IMR-90 (cell line): ENCODE measurements at regions not wholly inside any gene's neighbourhood (a gene's known extent, or its start where the extent isn't known, plus 50 kb on each side); places are given as distances from the start of the nearest gene placed in this dataset.

Experiments used
- ATAC-seq: fragments of 200-7000 bp; cut with Tn5 transposase; 2 replicates; pipeline ENCODE4 v1.9.1; 2020; ENCODE audit warnings: low read depth, mild to moderate bottlenecking, moderate library complexity
- BruUV-seq: library from RNA; stranded (reverse); fragments of 400-500 nt; replicated peaks from 2 replicates; lab custom pipeline; 2021; lab: Mats Ljungman, UMichigan
- CTCF ChIA-PET: fragments of 300-600 bp; formaldehyde crosslinking; extraction: SDS; loops from one replicate; lab custom pipeline; 2021; ENCODE audit warnings: antibody characterized with exemption; lab: Yijun Ruan, JAX
- POLR2A ChIA-PET: fragments of 300-600 bp; sonication (Branson Sonifier 250); formaldehyde crosslinking; loops from one replicate; lab custom pipeline; 2022; ENCODE audit warnings: antibody characterized with exemption; ENCODE audit not compliant: unreplicated experiment; lab: Charles Lee
- DNase-seq: peaks from one replicate; pipeline ENCODE4 v3.0.0; 2013
- H2AFZ ChIP-seq: replicated peaks from 2 replicates; pipeline ENCODE3; 2013; ENCODE audit warnings: low read length, mild to moderate bottlenecking; ENCODE audit not compliant: poor library complexity
- H2AK5ac ChIP-seq: 2 replicates; pipeline ENCODE4 v1.6.1; 2013; ENCODE audit warnings: low read depth, low read length, inconsistent platforms
- H2AK9ac ChIP-seq: replicated peaks from 2 replicates; pipeline ENCODE3; 2013; ENCODE audit warnings: mild to moderate bottlenecking, low read depth, low read length, moderate library complexity; ENCODE audit not compliant: poor library complexity
- H2BK120ac ChIP-seq: 2 replicates; pipeline ENCODE4 v1.6.1; 2013; ENCODE audit warnings: low read depth, low read length, inconsistent platforms
- H2BK15ac ChIP-seq: 3 replicates; pipeline ENCODE4 v1.6.1; 2013; ENCODE audit warnings: low read depth, low read length, inconsistent platforms
- H2BK20ac ChIP-seq: 2 replicates; pipeline ENCODE4 v1.6.1; 2013; ENCODE audit warnings: low read depth, mild to moderate bottlenecking, inconsistent platforms, low read length, moderate library complexity
- H2BK5ac ChIP-seq: 2 replicates; pipeline ENCODE4 v1.6.1; 2013; ENCODE audit warnings: mild to moderate bottlenecking, low read depth, low read length, inconsistent platforms; ENCODE audit not compliant: poor library complexity, severe bottlenecking
- H3K14ac ChIP-seq: replicated peaks from 2 replicates; pipeline ENCODE4 v1.6.1; 2013; ENCODE audit warnings: low read depth, low read length, inconsistent platforms
- H3K18ac ChIP-seq: 2 replicates; pipeline ENCODE4 v1.6.1; 2013; ENCODE audit warnings: low read depth, low read length, control low read depth
- H3K23ac ChIP-seq: 2 replicates; pipeline ENCODE4 v1.6.1; 2013; ENCODE audit warnings: low read depth, low read length, inconsistent platforms
- H3K27ac ChIP-seq: 2 replicates; pipeline ENCODE4 v1.5.1; 2013; ENCODE audit warnings: mild to moderate bottlenecking, control low read depth, low read length; ENCODE audit not compliant: insufficient read depth
- H3K27me3 ChIP-seq: 2 replicates; pipeline ENCODE4 v1.6.1; 2013; ENCODE audit warnings: low read length; ENCODE audit not compliant: control insufficient read depth, insufficient read depth
- H3K36me3 ChIP-seq: 2 replicates; pipeline ENCODE4 v1.6.1; 2013; ENCODE audit warnings: low read length, mixed read lengths; ENCODE audit not compliant: control insufficient read depth, insufficient read depth
- H3K4ac ChIP-seq: 2 replicates; pipeline ENCODE4 v1.6.1; 2013; ENCODE audit warnings: low read depth, low read length, inconsistent platforms
- H3K4me1 ChIP-seq: 2 replicates; pipeline ENCODE4 v1.6.1; 2013; ENCODE audit warnings: low read length, mixed read lengths; ENCODE audit not compliant: control insufficient read depth, insufficient read depth
- H3K4me2 ChIP-seq: 2 replicates; pipeline ENCODE4 v1.6.1; 2013; ENCODE audit warnings: low read depth, mild to moderate bottlenecking, control low read depth, low read length, moderate library complexity
- H3K4me3 ChIP-seq: 2 replicates; pipeline ENCODE4 v1.5.1; 2013; ENCODE audit warnings: low read depth, mild to moderate bottlenecking, control low read depth, low read length, moderate library complexity; ENCODE audit not compliant: insufficient read depth
- H3K56ac ChIP-seq: 2 replicates; pipeline ENCODE4 v1.6.1; 2013; ENCODE audit warnings: low read length, inconsistent platforms; ENCODE audit not compliant: insufficient read depth; ENCODE audit errors: extremely low read depth
- H3K79me1 ChIP-seq, 2 experiments: 2 replicates each; pipeline ENCODE4 v1.6.1; 2013; ENCODE audit warnings: low read length in 2 of 2, inconsistent platforms in 1 of 2, low read depth in 1 of 2
- H3K9ac ChIP-seq: 2 replicates; pipeline ENCODE4 v1.6.1; 2013; ENCODE audit warnings: low read depth, low read length, control low read depth
- H3K9me1 ChIP-seq: 2 replicates; pipeline ENCODE4 v1.6.1; 2013; ENCODE audit warnings: low read length, inconsistent platforms; ENCODE audit not compliant: insufficient read depth
- H3K9me3 ChIP-seq: 2 replicates; pipeline ENCODE4 v1.6.1; 2013; ENCODE audit warnings: low read length; ENCODE audit not compliant: control insufficient read depth, insufficient read depth
- H4K20me1 ChIP-seq: 2 replicates; pipeline ENCODE4 v1.6.1; 2013; ENCODE audit warnings: low read length, inconsistent platforms; ENCODE audit not compliant: insufficient read depth
- H4K5ac ChIP-seq: 2 replicates; pipeline ENCODE4 v1.6.1; 2013; ENCODE audit warnings: mild to moderate bottlenecking, low read depth, low read length, control low read depth
- H4K8ac ChIP-seq, 2 experiments: 2 replicates each; pipeline ENCODE4 v1.6.1; 2013; ENCODE audit warnings: low read depth in 2 of 2, low read length in 2 of 2, control low read depth in 1 of 2, inconsistent platforms in 1 of 2
- H4K91ac ChIP-seq: 2 replicates; pipeline ENCODE4 v1.6.1; 2013; ENCODE audit warnings: low read depth, low read length, inconsistent platforms; ENCODE audit not compliant: insufficient read depth
- CEBPB ChIP-seq: IDR thresholded peaks from 2 replicates; pipeline ENCODE4 v1.6.1; 2012; ENCODE audit warnings: low read depth, low read length, improper control_type of control experiment
- CHD1 ChIP-seq: IDR thresholded peaks from 2 replicates; pipeline ENCODE4 v1.6.1; 2012; ENCODE audit warnings: low read depth, low read length, improper control_type of control experiment
- ELK1 ChIP-seq: fragments of 150-350 bp; IDR thresholded peaks from 2 replicates; pipeline ENCODE4 v1.6.1; 2016; ENCODE audit warnings: low read depth, mild to moderate bottlenecking, low read length, moderate library complexity, borderline replicate concordance
- MXI1 ChIP-seq: IDR thresholded peaks from 2 replicates; pipeline ENCODE4 v1.6.1; 2012; ENCODE audit warnings: low read depth, mild to moderate bottlenecking, low read length, moderate library complexity, borderline replicate concordance
- NFE2L2 ChIP-seq: fragments of 150-350 bp; IDR thresholded peaks from 2 replicates; pipeline ENCODE4 v1.6.1; 2016; ENCODE audit warnings: low read depth, mild to moderate bottlenecking, low read length
- POLR2A ChIP-seq: IDR thresholded peaks from 2 replicates; pipeline ENCODE4 v1.6.1; 2012; ENCODE audit warnings: mild to moderate bottlenecking, low read depth, low read length
- RCOR1 ChIP-seq: IDR thresholded peaks from 2 replicates; pipeline ENCODE4 v1.6.1; 2012; ENCODE audit warnings: mild to moderate bottlenecking, low read length, improper control_type of control experiment; ENCODE audit not compliant: insufficient replicate concordance
- WGBS, 2 experiments: methylation state at CpG; one replicate each; pipeline versions ENCODE4 v1.1.5 to v1.1.7; 2013; ENCODE audit warnings: missing lambda C conversion rate in 2 of 2; ENCODE audit not compliant: insufficient read length in 1 of 2; ENCODE audit errors: extremely low coverage in 2 of 2; 5-methylcytosine and 5-hydroxymethylcytosine counted together
- dilution Hi-C: fragments of 300-500 bp; cut with HindIII; formaldehyde crosslinking; loops from one replicate; pipeline ENCODE4 v1.14.3; 2018; ENCODE audit warnings: low sequenced_read_pairs; ENCODE audit not compliant: unreplicated experiment
- in situ Hi-C: fragments of 300-500 bp; cut with MboI; formaldehyde crosslinking; loops from 3 replicates; pipeline ENCODE4 v1.14.3; 2019; ENCODE audit warnings: low sequenced_read_pairs, inconsistent platforms, mixed read lengths
- intact Hi-C: fragments of 100-400 bp; cut with micrococcal nuclease; formaldehyde crosslinking; loops from 2 replicates; pipeline ENCODE4 v1.10.0; 2022

DNA sequence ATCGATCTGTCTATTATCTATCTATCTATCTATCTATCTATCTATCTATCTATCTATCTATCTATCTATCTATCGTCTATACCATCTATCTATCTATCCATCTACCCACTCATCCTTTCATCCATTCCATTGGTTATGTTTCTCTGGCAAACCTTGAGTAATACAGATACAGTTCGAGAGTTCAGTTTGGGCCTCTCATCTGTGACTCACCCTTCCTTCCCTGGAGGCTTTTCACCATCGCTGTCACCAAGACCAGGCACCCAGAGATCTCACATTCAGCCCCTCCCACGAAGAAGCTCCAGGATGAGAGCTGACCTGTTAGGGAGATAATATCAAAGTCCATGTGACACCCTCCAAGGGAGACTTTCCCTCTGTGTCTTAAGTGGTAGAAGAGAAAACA is 164.1 kb upstream of the CELF4 start:
- Histone ChIP-seq H3K36me3 (no peaks in the 10 kb centered on the region), H2AK5ac (no peak overlapping the region), H3K9me3 (peaks cover 16% of the 10 kb centered on the region; the same call in 1 of the 2 replicates), H3K4me3 (no peak overlapping the region), H2BK15ac (no peak overlapping the region), H3K18ac (no peak overlapping the region), H3K4me2 (no peak overlapping the region), H3K27ac (no peak overlapping the region), H3K4ac (no peak overlapping the region), H4K20me1 (no peaks in the 10 kb centered on the region), H2BK5ac (no peak overlapping the region), H2AK9ac (no peak overlapping the region), H3K79me1 (no peaks in the 10 kb centered on the region), H2BK20ac (no peak overlapping the region), H2AFZ (no peak overlapping the region), H3K9ac (no peak overlapping the region), H3K23ac (no peak overlapping the region), H4K91ac (no peak overlapping the region), H3K14ac (no peak overlapping the region), H3K56ac (no peak overlapping the region), H4K5ac (no peak overlapping the region), H3K27me3 (no peaks in the 10 kb centered on the region), H3K4me1 (no peaks in the 10 kb centered on the region), H2BK120ac (no peak overlapping the region), H4K8ac (no peak overlapping the region), H3K9me1 (no peaks in the 10 kb centered on the region)
- dilution Hi-C loops (no loop called here), in situ Hi-C loops (no loop called here), intact Hi-C loops (no loop called here)
- ChIA-PET POLR2A (no interaction called here), CTCF (no interaction called here)
- no peak for ATAC-seq
- TF ChIP-seq CHD1 (no peak), ELK1 (no peak), POLR2A (no peak), RCOR1 (no peak), MXI1 (no peak), NFE2L2 (no peak), CEBPB (no peak)
- no TSS peak for BruUV-seq
- 100% methylated on average over 1 of the region's 5 CpGs; no CpG with 5 or more reads in 1 of the 2 experiments for whole genome bisulfite sequencing, 2 experiments
- no peak for DNase-seq
